ENCODE measurements at regions not wholly inside any gene's neighbourhood (a gene's known extent, or its start where the extent isn't known, plus 50 kb on each side); places are given as distances from the start of the nearest gene placed in this dataset.

DNA sequence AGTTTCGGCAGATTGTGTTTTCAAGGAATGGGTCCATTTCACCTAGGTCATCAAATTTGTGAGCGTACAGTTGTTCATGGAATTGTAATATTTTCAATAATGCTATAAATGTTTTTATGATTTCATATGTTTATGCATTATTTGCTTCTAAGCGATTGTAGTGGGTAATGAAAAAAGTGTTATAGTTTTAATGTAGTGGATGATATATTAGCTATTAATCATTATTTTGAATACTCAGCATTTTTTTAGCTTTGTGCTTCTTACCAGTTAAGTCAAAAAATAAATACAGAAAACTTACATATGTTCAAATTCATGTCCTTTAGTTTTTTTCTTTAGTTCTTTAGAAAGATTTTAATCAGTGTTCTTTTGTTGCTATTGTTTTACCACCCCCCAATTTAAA, 677.0 kb downstream of the STK39 start:
- TF ChIP-seq, protein P1, sequence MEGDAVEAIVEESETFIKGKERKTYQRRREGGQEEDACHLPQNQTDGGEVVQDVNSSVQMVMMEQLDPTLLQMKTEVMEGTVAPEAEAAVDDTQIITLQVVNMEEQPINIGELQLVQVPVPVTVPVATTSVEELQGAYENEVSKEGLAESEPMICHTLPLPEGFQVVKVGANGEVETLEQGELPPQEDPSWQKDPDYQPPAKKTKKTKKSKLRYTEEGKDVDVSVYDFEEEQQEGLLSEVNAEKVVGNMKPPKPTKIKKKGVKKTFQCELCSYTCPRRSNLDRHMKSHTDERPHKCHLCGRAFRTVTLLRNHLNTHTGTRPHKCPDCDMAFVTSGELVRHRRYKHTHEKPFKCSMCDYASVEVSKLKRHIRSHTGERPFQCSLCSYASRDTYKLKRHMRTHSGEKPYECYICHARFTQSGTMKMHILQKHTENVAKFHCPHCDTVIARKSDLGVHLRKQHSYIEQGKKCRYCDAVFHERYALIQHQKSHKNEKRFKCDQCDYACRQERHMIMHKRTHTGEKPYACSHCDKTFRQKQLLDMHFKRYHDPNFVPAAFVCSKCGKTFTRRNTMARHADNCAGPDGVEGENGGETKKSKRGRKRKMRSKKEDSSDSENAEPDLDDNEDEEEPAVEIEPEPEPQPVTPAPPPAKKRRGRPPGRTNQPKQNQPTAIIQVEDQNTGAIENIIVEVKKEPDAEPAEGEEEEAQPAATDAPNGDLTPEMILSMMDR (IDR thresholded peaks at IDR 0.05): no peak
- no peak for TF ChIP-seq POLR2A (IDR thresholded peaks at IDR 0.05)
